H9 (cell line): ENCODE measurements at regions not wholly inside any gene's neighbourhood (a gene's known extent, or its start where the extent isn't known, plus 50 kb on each side); places are given as distances from the start of the nearest gene placed in this dataset.

ENCODE experiments used
- DNase-seq: peaks from one replicate; pipeline ENCODE4 v3.0.0-alpha.2; 2017
- H2AFZ ChIP-seq: one replicate; pipeline ENCODE4 v1.6.1; 2013; ENCODE audit warnings: mild to moderate bottlenecking, low read length, control low read depth, moderate library complexity
- H2AK5ac ChIP-seq: 2 replicates; pipeline ENCODE4 v1.6.1; 2013; ENCODE audit warnings: low read length, control low read depth, mixed read lengths; ENCODE audit not compliant: insufficient read length
- H2BK120ac ChIP-seq: one replicate; pipeline ENCODE4 v1.6.1; 2013; ENCODE audit warnings: low read depth, mild to moderate bottlenecking, low read length, control low read depth, inconsistent platforms; ENCODE audit not compliant: poor library complexity, severe bottlenecking
- H2BK12ac ChIP-seq: 2 replicates; pipeline ENCODE4 v1.6.1; 2013; ENCODE audit warnings: low read length, control low read depth, mixed read lengths, low read depth; ENCODE audit not compliant: insufficient read length
- H2BK15ac ChIP-seq: 2 replicates; pipeline ENCODE4 v1.6.1; 2013; ENCODE audit warnings: low read depth, low read length, control low read depth
- H2BK20ac ChIP-seq: one replicate; pipeline ENCODE4 v1.6.1; 2013; ENCODE audit warnings: low read depth, mild to moderate bottlenecking, low read length, control low read depth, inconsistent platforms; ENCODE audit not compliant: poor library complexity, severe bottlenecking
- H2BK5ac ChIP-seq: 2 replicates; pipeline ENCODE4 v1.6.1; 2013; ENCODE audit warnings: low read length, control low read depth, mixed read lengths; ENCODE audit not compliant: insufficient read length
- H3K14ac ChIP-seq: 2 replicates; pipeline ENCODE4 v1.6.1; 2013; ENCODE audit warnings: low read length, control low read depth; ENCODE audit not compliant: insufficient read depth
- H3K18ac ChIP-seq: 2 replicates; pipeline ENCODE4 v1.6.1; 2013; ENCODE audit warnings: low read depth, mild to moderate bottlenecking, mixed read lengths, low read length, control low read depth; ENCODE audit not compliant: insufficient read length
- H3K23ac ChIP-seq: 2 replicates; pipeline ENCODE4 v1.6.1; 2013; ENCODE audit warnings: low read length, control low read depth, mixed read lengths, low read depth; ENCODE audit not compliant: insufficient read length
- H3K23me2 ChIP-seq: 2 replicates; pipeline ENCODE4 v1.6.1; 2013; ENCODE audit warnings: low read depth, mild to moderate bottlenecking, mixed read lengths, low read length, control low read depth; ENCODE audit not compliant: insufficient read length, poor library complexity, severe bottlenecking
- H3K27ac ChIP-seq: 2 replicates; pipeline ENCODE4 v1.5.1; 2013; ENCODE audit warnings: low read length, control low read depth, mixed read lengths, low read depth; ENCODE audit not compliant: insufficient read length
- H3K27me3 ChIP-seq: 2 replicates; pipeline ENCODE4 v1.6.1; 2013; ENCODE audit warnings: low read length, control low read depth, inconsistent platforms; ENCODE audit not compliant: insufficient read depth
- H3K4ac ChIP-seq: 2 replicates; pipeline ENCODE4 v1.6.1; 2013; ENCODE audit warnings: low read depth, mild to moderate bottlenecking, control low read depth, inconsistent platforms, low read length, moderate library complexity
- H3K4me1 ChIP-seq: 2 replicates; pipeline ENCODE4 v1.6.1; 2013; ENCODE audit warnings: low read length, control low read depth, inconsistent platforms; ENCODE audit not compliant: insufficient read depth
- H3K4me2 ChIP-seq: 2 replicates; pipeline ENCODE4 v1.6.1; 2013; ENCODE audit warnings: low read length, control low read depth, mixed read lengths; ENCODE audit not compliant: insufficient read length, insufficient read depth
- H3K56ac ChIP-seq: 2 replicates; pipeline ENCODE4 v1.6.1; 2013; ENCODE audit warnings: low read depth, mild to moderate bottlenecking, mixed read lengths, low read length, control low read depth; ENCODE audit not compliant: insufficient read length
- H3K79me1 ChIP-seq: 2 replicates; pipeline ENCODE4 v1.6.1; 2013; ENCODE audit warnings: low read depth, mild to moderate bottlenecking, moderate library complexity, low read length, control low read depth, inconsistent platforms; ENCODE audit not compliant: insufficient read depth, poor library complexity, severe bottlenecking
- H3K79me2 ChIP-seq: 2 replicates; pipeline ENCODE4 v1.6.1; 2013; ENCODE audit warnings: low read length, control low read depth, inconsistent platforms; ENCODE audit not compliant: insufficient read depth
- H3K9ac ChIP-seq: 2 replicates; pipeline ENCODE4 v1.6.1; 2013; ENCODE audit warnings: low read length, control low read depth, mixed read lengths; ENCODE audit not compliant: insufficient read length; ENCODE audit errors: extremely low read depth
- H3K9me3 ChIP-seq: one replicate; pipeline ENCODE4 v1.6.1; 2013; ENCODE audit warnings: low read depth, low read length, inconsistent platforms; ENCODE audit not compliant: control insufficient read depth
- H3T11ph ChIP-seq: one replicate; pipeline ENCODE4 v1.6.1; 2013; ENCODE audit warnings: mild to moderate bottlenecking, low read length, control low read depth, inconsistent platforms
- H4K20me1 ChIP-seq: one replicate; pipeline ENCODE4 v1.6.1; 2013; ENCODE audit not compliant: control insufficient read depth, insufficient read length, insufficient read depth
- H4K5ac ChIP-seq: 2 replicates; pipeline ENCODE4 v1.6.1; 2013; ENCODE audit warnings: low read depth, mild to moderate bottlenecking, mixed read lengths, low read length, control low read depth; ENCODE audit not compliant: insufficient read length
- H4K8ac ChIP-seq: replicated peaks from 2 replicates; pipeline ENCODE4 v1.6.1; 2013; ENCODE audit warnings: low read length, control low read depth, mixed read lengths, low read depth; ENCODE audit not compliant: insufficient read length
- H4K91ac ChIP-seq: 2 replicates; pipeline ENCODE4 v1.6.1; 2013; ENCODE audit warnings: low read depth, mild to moderate bottlenecking, moderate library complexity, mixed read lengths, low read length, control low read depth; ENCODE audit not compliant: insufficient read length
- H3K27ac Mint-ChIP-seq, 3 experiments: 2 replicates in 2 of 3; 3 replicates in 1 of 3; pipeline ENCODE4 v1.8.0; 2020 to 2021; ENCODE audit warnings: mixed read lengths in 3 of 3, mild to moderate bottlenecking in 1 of 3, moderate library complexity in 1 of 3
- H3K27me3 Mint-ChIP-seq: 2 replicates; pipeline ENCODE4 v1.8.0; 2021; ENCODE audit warnings: low read depth, mild to moderate bottlenecking, moderate library complexity, mixed read lengths
- H3K36me3 Mint-ChIP-seq, 3 experiments: 2 replicates in 2 of 3; 3 replicates in 1 of 3; pipeline ENCODE4 v1.8.0; 2020 to 2021; ENCODE audit warnings: low read depth in 3 of 3, mixed read lengths in 3 of 3; ENCODE audit not compliant: insufficient read depth in 1 of 3
- H3K4me1 Mint-ChIP-seq, 2 experiments: 2 replicates each; pipeline ENCODE4 v1.8.0; 2020; ENCODE audit warnings: mixed read lengths in 2 of 2
- H3K4me3 Mint-ChIP-seq, 2 experiments: 2 replicates in 1 of 2; 3 replicates in 1 of 2; pipeline ENCODE4 v1.8.0; 2020 to 2021; ENCODE audit warnings: mild to moderate bottlenecking in 2 of 2, mixed read lengths in 2 of 2, moderate library complexity in 1 of 2
- H3K9me3 Mint-ChIP-seq, 2 experiments: 2 replicates in 1 of 2; 3 replicates in 1 of 2; pipeline ENCODE4 v1.8.0; 2020; ENCODE audit warnings: mild to moderate bottlenecking in 2 of 2, mixed read lengths in 2 of 2, moderate library complexity in 1 of 2
- CTCF ChIP-seq: fragments of 200-600 bp; sonication (generic); conservative IDR thresholded peaks from 3 replicates; pipeline ENCODE4 v1.8.0; 2021; ENCODE audit warnings: antibody characterized with exemption, mild to moderate bottlenecking
- WGBS: extraction: QIAGEN DNeasy Blood & Tissue Kit; methylation state at CpG from one replicate; pipeline ENCODE4 v1.1.7; 2013; ENCODE audit warnings: missing lambda C conversion rate, low lambda C conversion rate, mixed read lengths; ENCODE audit not compliant: insufficient read length; ENCODE audit errors: extremely low coverage; 5-methylcytosine and 5-hydroxymethylcytosine counted together

- WGBS, result no CpG with 5 or more reads among the region's 4 CpGs
- peaks cover 18 to 22% of the 10 kb centered on the region in 2 experiments for H3K4me1 Mint-ChIP-seq
- H3K4me3 Mint-ChIP-seq, result no peak overlapping the region
Measured at GRCh38 chr10:9311702-9312499, 1257.4 kb downstream of the GATA3 start.

More at GRCh38 chr10:9311702-9312499, 1257.4 kb downstream of the GATA3 start:
- Histone ChIP-seq H2AK5ac (no peak overlapping the region), H3K18ac (no peak overlapping the region), H2BK12ac (no peak overlapping the region), H2BK15ac (no peak overlapping the region), H3K9ac (no peak overlapping the region), H2AFZ (no peak overlapping the region), H3K79me2 (no peaks in the 10 kb centered on the region), H4K8ac (no peak overlapping the region), H3K27ac (no peak overlapping the region), H3K9me3 (no peaks in the 10 kb centered on the region), H3K4me1 (no peaks in the 10 kb centered on the region; the same call in 1 of the 2 replicates), H4K91ac (no peak overlapping the region), H3K23me2 (no peaks in the 10 kb centered on the region), H3K4ac (no peak overlapping the region), H3K23ac (no peak overlapping the region), H2BK5ac (no peak overlapping the region), H3T11ph (no peak overlapping the region), H3K79me1 (no peaks in the 10 kb centered on the region), H3K56ac (no peak overlapping the region), H3K27me3 (no peaks in the 10 kb centered on the region), H4K20me1 (no peaks in the 10 kb centered on the region), H2BK120ac (no peak overlapping the region), H3K4me2 (no peak overlapping the region), H2BK20ac (no peak overlapping the region), H3K14ac (no peak overlapping the region), H4K5ac (no peak overlapping the region)
- peak; percentile 64 for TF ChIP-seq CTCF
- Mint-ChIP-seq H3K9me3 (no peaks in the 10 kb centered on the region; a peak in 1 of 5 replicates), H3K36me3 (no peaks in the 10 kb centered on the region), H3K27me3 (no peaks in the 10 kb centered on the region), H3K27ac (no peak overlapping the region)
- peak; percentile 28 for DNase-seq
